ENCODE measurements at regions not wholly inside any gene's neighbourhood (a gene's known extent, or its start where the extent isn't known, plus 50 kb on each side); places are given as distances from the start of the nearest gene placed in this dataset.

DNA sequence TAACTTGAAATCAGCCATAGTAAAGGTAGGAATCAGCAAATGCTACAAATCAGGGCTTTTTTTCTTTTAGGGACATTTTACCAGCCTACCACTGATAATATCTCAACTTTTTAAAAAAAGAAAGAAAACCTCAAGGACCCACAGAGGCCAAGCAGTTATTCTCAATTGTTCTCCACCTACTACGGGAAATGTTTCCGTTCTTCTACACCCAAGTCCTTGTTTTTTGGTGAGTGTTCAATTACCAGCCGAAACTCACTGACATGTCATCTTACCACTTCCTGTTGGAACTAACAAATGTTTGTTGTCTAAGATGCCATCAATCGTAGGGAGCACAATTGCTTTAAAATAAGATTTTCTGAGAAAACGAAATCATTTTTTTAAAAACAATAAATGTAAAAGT lies 50.2 kb upstream of the CDK1 start:
- peaks cover 6% of the 10 kb centered on the region for H3K9me3 Mint-ChIP-seq (ENCODE audit: low read depth)
- TF ChIP-seq CTCF (IDR thresholded peaks at IDR 0.05; ENCODE audit: unreplicated experiment): no peak
- peaks cover 4% of the 10 kb centered on the region for H3K36me3 Mint-ChIP-seq (ENCODE audit: insufficient read depth)
- no peak overlapping the region for H3K4me3 Mint-ChIP-seq (ENCODE audit: low read depth)
- DNase-seq (ENCODE audit: low spot score, unreplicated experiment): no peak
- no peaks in the 10 kb centered on the region for H3K27me3 Mint-ChIP-seq
- H3K4me1 Mint-ChIP-seq (ENCODE audit: low read depth): peaks cover 23% of the 10 kb centered on the region
- H3K27ac Mint-ChIP-seq: no peak overlapping the region

DNA sequence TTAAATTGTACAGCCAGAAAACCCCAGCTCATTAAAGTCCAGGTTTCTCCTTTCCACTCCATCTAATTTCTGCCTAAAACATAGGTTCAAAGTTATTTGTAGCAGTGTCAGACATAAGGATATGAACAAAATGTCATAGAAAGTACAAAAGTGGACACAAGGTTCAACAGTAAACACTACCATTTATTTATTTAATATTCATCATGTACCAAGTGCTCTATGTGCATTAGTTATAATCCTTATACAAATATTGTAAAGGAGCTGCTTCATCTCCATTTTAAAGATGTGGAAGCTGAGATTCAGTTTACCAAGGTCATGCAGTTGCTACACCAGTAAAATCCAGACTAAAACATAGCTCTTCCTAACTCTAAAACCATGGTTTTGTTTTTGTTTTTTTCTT lies 52.0 kb upstream of the CDK1 start:
- peaks cover 6% of the 10 kb centered on the region for H3K9me3 Mint-ChIP-seq (ENCODE audit: low read depth)
- TF ChIP-seq CTCF (IDR thresholded peaks at IDR 0.05; ENCODE audit: unreplicated experiment): no peak
- no peak for DNase-seq (ENCODE audit: low spot score, unreplicated experiment)

GRCh38 chr10:60722623-60723022 lies 55.7 kb upstream of the CDK1 start:
- no peak overlapping the region for H3K4me3 Mint-ChIP-seq (ENCODE audit: low read depth)
- H3K27ac Mint-ChIP-seq: no peak overlapping the region
- TF ChIP-seq CTCF (IDR thresholded peaks at IDR 0.05; ENCODE audit: unreplicated experiment): no peak
- peaks cover 6% of the 10 kb centered on the region for H3K9me3 Mint-ChIP-seq (ENCODE audit: low read depth)
- DNase-seq (ENCODE audit: low spot score, unreplicated experiment): no peak
- H3K36me3 Mint-ChIP-seq (ENCODE audit: insufficient read depth): peaks cover 4% of the 10 kb centered on the region
- no peaks in the 10 kb centered on the region for H3K27me3 Mint-ChIP-seq
- peaks cover 5% of the 10 kb centered on the region for H3K4me1 Mint-ChIP-seq (ENCODE audit: low read depth)

More for the DNA sequence above, 52.0 kb upstream of the CDK1 start:
- no peaks in the 10 kb centered on the region for H3K27me3 Mint-ChIP-seq
- no peak overlapping the region for H3K27ac Mint-ChIP-seq
- H3K4me3 Mint-ChIP-seq (ENCODE audit: low read depth): no peak overlapping the region
- H3K4me1 Mint-ChIP-seq (ENCODE audit: low read depth): peaks cover 9% of the 10 kb centered on the region
- peaks cover 4% of the 10 kb centered on the region for H3K36me3 Mint-ChIP-seq (ENCODE audit: insufficient read depth)

- no peak overlapping the region for H3K27ac Mint-ChIP-seq
- peaks cover 4% of the 10 kb centered on the region for H3K36me3 Mint-ChIP-seq (ENCODE audit: insufficient read depth)
- no peak for DNase-seq (ENCODE audit: low spot score, unreplicated experiment)
- H3K9me3 Mint-ChIP-seq (ENCODE audit: low read depth): peaks cover 6% of the 10 kb centered on the region
- H3K27me3 Mint-ChIP-seq: no peaks in the 10 kb centered on the region
- H3K4me3 Mint-ChIP-seq (ENCODE audit: low read depth): no peak overlapping the region
- TF ChIP-seq CTCF (IDR thresholded peaks at IDR 0.05; ENCODE audit: unreplicated experiment): no peak
- H3K4me1 Mint-ChIP-seq (ENCODE audit: low read depth): peaks cover 2% of the 10 kb centered on the region
Observed at GRCh38 chr10:60719721-60720120, 58.6 kb upstream of the CDK1 start.

- H3K4me1 Mint-ChIP-seq (ENCODE audit: low read depth): peaks cover 2% of the 10 kb centered on the region
- no peak for DNase-seq (ENCODE audit: low spot score, unreplicated experiment)
- TF ChIP-seq CTCF (IDR thresholded peaks at IDR 0.05; ENCODE audit: unreplicated experiment): no peak
- H3K27me3 Mint-ChIP-seq: no peaks in the 10 kb centered on the region
- H3K27ac Mint-ChIP-seq: no peak overlapping the region
- no peak overlapping the region for H3K4me3 Mint-ChIP-seq (ENCODE audit: low read depth)
- H3K36me3 Mint-ChIP-seq (ENCODE audit: insufficient read depth): peaks cover 1% of the 10 kb centered on the region
- peaks cover 6% of the 10 kb centered on the region for H3K9me3 Mint-ChIP-seq (ENCODE audit: low read depth)
Observed at GRCh38 chr10:60718886-60719285, 59.4 kb upstream of the CDK1 start.

Data from progenitor cell of endocrine pancreas (in vitro differentiated cells).